Stimulated activated naive B cell treated with anti-CD40 and anti-IgM and Interleukin-4, amounts not matched to agents 10 μg/mL and 1 μg/mL and 100 μg/mL, for 72 hours (primary cell): ENCODE measurements at regions not wholly inside any gene's neighbourhood (a gene's known extent, or its start where the extent isn't known, plus 50 kb on each side); places are given as distances from the start of the nearest gene placed in this dataset.

Experiments
- ATAC-seq, 2 donors: fragments of 150-1000 bp; cut with Tn5 transposase; replicated peaks; 2 replicates each; pipeline ENCODE4 v1.10.0; 2021; ENCODE audit warnings: moderate library complexity in 1 of 2
- DNase-seq: peaks from one replicate; pipeline ENCODE4 v3.0.0; 2021
- H3K27ac Mint-ChIP-seq: one replicate; pipeline ENCODE4 v1.8.0; 2022; ENCODE audit warnings: mild to moderate bottlenecking, mixed read lengths
- H3K27me3 Mint-ChIP-seq, 2 donors: one replicate each; pipeline ENCODE4 v1.8.0; 2022; ENCODE audit warnings: mixed read lengths in 2 of 2
- H3K36me3 Mint-ChIP-seq, 2 donors: one replicate each; pipeline ENCODE4 v1.8.0; 2022; ENCODE audit warnings: mixed read lengths in 2 of 2, mild to moderate bottlenecking in 1 of 2
- H3K4me1 Mint-ChIP-seq, 2 donors: one replicate each; pipeline ENCODE4 v1.8.0; 2022; ENCODE audit warnings: mixed read lengths in 2 of 2, mild to moderate bottlenecking in 1 of 2
- H3K4me3 Mint-ChIP-seq, 2 donors: one replicate each; pipeline ENCODE4 v1.8.0; 2022; ENCODE audit warnings: mild to moderate bottlenecking in 2 of 2, mixed read lengths in 2 of 2, moderate library complexity in 1 of 2
- H3K9me3 Mint-ChIP-seq, 2 donors: one replicate each; pipeline ENCODE4 v1.8.0; 2022; ENCODE audit warnings: mixed read lengths in 2 of 2, mild to moderate bottlenecking in 1 of 2

DNA sequence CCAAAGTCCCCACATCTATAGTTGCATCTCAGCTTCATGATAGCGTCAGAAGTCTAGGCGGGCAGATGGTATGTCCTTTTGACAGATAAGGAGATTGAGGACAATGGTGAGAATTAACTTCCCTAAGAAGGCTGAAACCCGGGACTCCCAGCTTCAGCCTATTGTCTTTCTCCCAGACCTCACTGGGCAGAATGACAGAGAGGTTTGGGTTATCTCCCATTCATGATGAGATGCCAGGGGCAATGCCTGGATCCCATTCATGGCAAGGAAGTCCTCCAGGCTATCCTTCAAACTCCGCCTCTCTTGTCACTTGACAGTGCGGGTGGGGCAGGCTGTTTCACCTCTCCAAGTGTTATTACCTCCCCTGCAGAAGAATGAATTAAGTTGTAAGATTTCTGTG, 100.3 kb downstream of the IRX5 start:
- DNase-seq = no peak
- no peaks in the 10 kb centered on the region for H3K36me3 Mint-ChIP-seq
- ATAC-seq = no peak
- no peaks in the 10 kb centered on the region for H3K4me1 Mint-ChIP-seq
- no peak overlapping the region for H3K4me3 Mint-ChIP-seq
- peaks cover 0 to 5% of the 10 kb centered on the region in 2 donors for H3K27me3 Mint-ChIP-seq
- H3K9me3 Mint-ChIP-seq = peaks cover 8 to 20% of the 10 kb centered on the region in 2 donors
- no peak overlapping the region for H3K27ac Mint-ChIP-seq

DNA sequence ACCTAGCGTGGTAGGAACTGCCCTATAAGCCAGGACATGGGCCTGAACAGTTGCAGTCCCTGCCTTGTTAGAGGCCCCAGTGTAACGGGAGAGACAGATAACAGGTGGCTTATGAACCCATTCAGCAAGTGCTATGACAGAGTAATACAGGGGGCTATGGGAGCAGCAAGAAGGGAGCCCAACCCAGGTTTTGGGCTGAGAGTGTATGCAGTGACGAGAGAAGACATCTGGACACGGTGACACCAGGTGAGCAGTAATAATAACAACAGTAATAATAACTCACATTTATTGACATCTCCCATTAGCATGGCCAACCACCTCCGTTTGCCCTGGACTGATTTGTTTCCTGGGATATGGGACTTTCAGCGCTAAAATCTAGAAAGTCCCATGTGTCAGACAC, 100.8 kb downstream of the IRX5 start:
- Mint-ChIP-seq H3K27ac (no peak overlapping the region), H3K4me3 (no peak overlapping the region)

DNA sequence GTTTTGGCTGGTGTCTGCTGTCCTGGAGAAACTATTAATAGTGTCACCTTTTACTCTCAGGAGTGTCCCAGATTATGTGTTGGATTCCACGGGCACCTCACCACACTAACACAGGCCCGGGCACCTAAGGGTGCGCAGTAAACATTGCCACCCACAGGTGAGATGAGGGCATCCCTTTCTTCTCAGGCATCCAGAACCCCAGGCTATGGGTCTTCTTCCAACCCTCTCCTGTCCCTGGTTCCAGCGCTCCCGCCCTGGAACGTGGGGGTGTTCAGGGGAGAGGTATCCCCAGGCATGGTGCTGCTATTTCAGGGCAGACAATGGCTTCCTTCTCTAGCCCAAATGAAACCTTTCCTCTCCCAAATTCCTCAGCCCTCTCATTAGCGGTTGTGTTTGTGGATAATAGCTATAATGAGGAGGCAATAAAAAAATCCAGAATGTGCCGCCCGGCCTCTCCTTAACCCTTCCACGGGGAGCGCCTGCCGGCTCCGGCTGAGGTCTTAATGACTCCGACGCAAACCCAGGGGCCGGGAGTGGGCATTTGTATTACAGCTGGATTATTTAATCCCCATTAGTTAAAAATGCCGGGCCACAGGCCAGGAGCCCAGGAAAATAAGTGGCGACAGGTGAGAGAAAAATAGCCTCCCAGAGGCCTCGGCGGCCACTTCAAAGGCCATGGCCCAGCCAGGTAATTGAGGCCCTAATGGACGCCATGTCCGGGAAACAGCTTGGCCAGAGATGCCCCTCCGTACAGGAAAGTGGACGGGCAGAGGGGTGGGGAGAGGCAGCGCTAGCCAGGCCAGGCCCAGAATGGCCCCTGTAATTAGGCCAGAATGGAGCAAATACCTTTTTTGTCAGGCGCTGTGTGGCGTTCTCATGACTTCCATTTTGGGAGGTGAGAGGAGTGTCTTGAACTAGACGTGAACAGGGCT, 102.8 kb downstream of the IRX5 start:
- H3K4me3 Mint-ChIP-seq = no peak overlapping the region
- DNase-seq = no peak
- H3K27ac Mint-ChIP-seq = no peak overlapping the region
- no peaks in the 10 kb centered on the region for H3K4me1 Mint-ChIP-seq
- H3K36me3 Mint-ChIP-seq = no peaks in the 10 kb centered on the region
- peaks cover 3 to 13% of the 10 kb centered on the region in 2 donors for H3K9me3 Mint-ChIP-seq
- no peak for ATAC-seq
- H3K27me3 Mint-ChIP-seq = peaks cover 0 to 4% of the 10 kb centered on the region in 2 donors

More for the DNA sequence above, 100.8 kb downstream of the IRX5 start:
- no peaks in the 10 kb centered on the region for H3K4me1 Mint-ChIP-seq
- H3K9me3 Mint-ChIP-seq = peaks cover 5 to 15% of the 10 kb centered on the region in 2 donors
- no peaks in the 10 kb centered on the region for H3K27me3 Mint-ChIP-seq
- no peak for DNase-seq
- ATAC-seq = no peak
- no peaks in the 10 kb centered on the region for H3K36me3 Mint-ChIP-seq

DNA sequence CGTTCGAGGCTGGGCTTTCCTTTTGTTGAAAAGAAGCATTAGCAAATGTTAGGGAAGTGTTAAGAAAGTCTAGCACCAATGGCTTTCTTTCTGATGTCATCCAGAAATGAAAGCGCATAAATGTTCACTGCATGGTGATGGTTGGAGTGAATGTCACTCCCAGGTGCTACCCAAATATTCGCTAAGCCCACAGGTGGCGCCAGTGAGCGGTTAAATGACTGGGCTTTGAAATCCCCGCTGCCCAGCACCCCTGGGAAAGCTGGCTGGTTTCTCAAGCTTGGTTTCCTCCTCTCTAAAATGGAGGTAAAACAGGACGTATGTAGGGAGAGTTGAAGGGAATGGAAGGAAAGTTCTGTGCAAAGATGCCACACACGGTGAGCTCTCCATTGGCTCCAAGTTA, 104.4 kb downstream of the IRX5 start:
- Mint-ChIP-seq H3K4me3 (no peak overlapping the region), H3K9me3 (peaks cover 0 to 2% of the 10 kb centered on the region in 2 donors), H3K4me1 (no peaks in the 10 kb centered on the region), H3K27ac (no peak overlapping the region), H3K27me3 (peaks cover 0 to 7% of the 10 kb centered on the region in 2 donors), H3K36me3 (no peaks in the 10 kb centered on the region)
- ATAC-seq = peak in 1 of 2 donors; percentile 38
- no peak for DNase-seq

DNA sequence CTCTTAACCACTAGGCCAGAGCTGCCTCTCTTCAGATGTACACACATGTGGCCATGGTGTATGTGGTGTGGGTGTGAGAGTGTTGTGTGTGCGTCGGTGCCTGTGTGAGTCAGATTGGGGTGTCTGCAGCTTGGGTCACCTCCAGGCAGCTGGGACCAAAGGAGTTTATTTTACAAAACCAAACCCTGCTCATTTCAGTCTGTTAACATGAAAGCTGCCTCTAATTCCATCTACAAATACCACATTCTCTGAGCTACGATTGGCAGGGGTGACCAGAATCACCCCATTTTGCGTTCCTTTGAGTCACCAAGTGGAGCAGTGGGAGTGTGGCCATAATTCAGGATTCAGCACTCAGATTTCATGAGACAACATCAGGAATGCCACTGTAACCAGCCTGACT, 105.3 kb downstream of the IRX5 start:
- Mint-ChIP-seq H3K27ac (peak overlapping the region; percentile 75), H3K9me3 (no peaks in the 10 kb centered on the region), H3K4me3 (no peak overlapping the region), H3K27me3 (peaks cover 0 to 7% of the 10 kb centered on the region in 2 donors), H3K36me3 (no peaks in the 10 kb centered on the region), H3K4me1 (no peaks in the 10 kb centered on the region)
- DNase-seq = no peak
- no peak for ATAC-seq

DNA sequence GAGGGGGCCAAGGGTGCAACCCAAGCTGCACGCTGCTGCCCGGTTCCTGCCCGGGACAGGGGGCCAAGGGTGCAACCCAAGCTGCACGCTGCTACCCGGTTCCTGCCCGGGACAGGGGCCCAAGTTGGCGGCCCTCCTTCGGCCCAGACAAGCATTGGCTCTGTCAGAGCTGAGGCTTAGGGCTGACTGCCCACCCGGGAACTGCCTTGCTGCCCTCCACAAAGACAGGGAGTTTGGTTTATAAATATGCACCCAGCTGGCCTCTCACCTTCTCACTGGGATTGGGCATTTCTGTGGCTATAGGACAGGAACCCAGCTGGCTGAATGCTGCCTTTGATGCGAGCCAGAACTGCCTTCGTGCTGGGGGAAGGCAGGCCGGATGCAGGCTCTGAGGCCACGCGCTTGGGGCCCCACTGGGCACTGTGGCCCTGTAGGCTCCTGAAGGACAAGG, 105.7 kb downstream of the IRX5 start:
- H3K4me3 Mint-ChIP-seq = no peak overlapping the region
- H3K27me3 Mint-ChIP-seq = peaks cover 0 to 7% of the 10 kb centered on the region in 2 donors
- no peaks in the 10 kb centered on the region for H3K36me3 Mint-ChIP-seq
- H3K9me3 Mint-ChIP-seq = no peaks in the 10 kb centered on the region
- H3K4me1 Mint-ChIP-seq = no peaks in the 10 kb centered on the region
- H3K27ac Mint-ChIP-seq = no peak overlapping the region
- DNase-seq (no peak), ATAC-seq (no peak)

DNA sequence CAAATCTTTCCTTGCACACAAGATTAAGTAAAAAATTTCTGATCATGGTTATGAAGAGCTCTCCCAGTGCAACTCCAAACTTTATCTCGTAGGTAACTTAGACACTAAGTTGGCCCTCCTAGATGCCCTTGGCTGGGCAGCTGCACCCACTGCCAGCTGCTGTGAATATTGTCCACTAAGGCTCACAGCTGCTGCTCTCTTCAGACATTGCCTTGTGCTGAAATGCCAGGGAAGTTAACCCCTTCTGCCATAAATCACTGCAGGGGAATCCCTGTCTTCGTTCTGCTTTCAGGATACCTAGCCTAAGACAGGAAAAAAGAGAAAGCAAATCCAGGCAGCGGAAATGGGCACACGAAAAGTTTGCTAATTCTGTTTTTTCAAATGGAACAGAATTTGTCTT, 106.4 kb downstream of the IRX5 start:
- Mint-ChIP-seq H3K4me1 (no peaks in the 10 kb centered on the region), H3K27ac (no peak overlapping the region)
- no peak for DNase-seq

DNA sequence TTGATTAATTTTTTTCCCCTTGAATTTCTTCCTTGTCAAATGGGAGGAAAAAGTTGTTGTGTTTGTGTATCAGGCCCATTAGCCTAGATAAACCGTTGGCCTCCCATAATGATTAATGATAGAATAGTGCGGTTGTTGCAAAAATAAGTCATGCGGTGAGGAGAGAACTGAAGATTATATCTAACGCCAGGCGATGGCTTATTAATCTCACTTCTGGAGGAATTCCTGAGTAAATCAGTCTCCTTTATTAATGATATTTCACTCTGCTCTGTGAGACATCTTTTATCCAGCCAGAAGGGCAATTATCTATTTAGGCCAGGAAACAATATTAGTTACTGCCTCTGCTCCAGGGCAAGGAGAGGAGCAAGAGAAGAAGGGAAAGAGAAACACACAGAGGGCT, 107.3 kb downstream of the IRX5 start:
- Mint-ChIP-seq H3K27me3 (peaks cover 0 to 7% of the 10 kb centered on the region in 2 donors), H3K4me3 (no peak overlapping the region), H3K4me1 (no peaks in the 10 kb centered on the region), H3K27ac (no peak overlapping the region), H3K9me3 (no peaks in the 10 kb centered on the region), H3K36me3 (no peaks in the 10 kb centered on the region)
- ATAC-seq = no peak
- DNase-seq = no peak

More for the DNA sequence above, 106.4 kb downstream of the IRX5 start:
- H3K9me3 Mint-ChIP-seq = no peaks in the 10 kb centered on the region
- H3K36me3 Mint-ChIP-seq = no peaks in the 10 kb centered on the region
- H3K4me3 Mint-ChIP-seq = no peak overlapping the region
- H3K27me3 Mint-ChIP-seq = peaks cover 0 to 7% of the 10 kb centered on the region in 2 donors
- no peak for ATAC-seq

DNA sequence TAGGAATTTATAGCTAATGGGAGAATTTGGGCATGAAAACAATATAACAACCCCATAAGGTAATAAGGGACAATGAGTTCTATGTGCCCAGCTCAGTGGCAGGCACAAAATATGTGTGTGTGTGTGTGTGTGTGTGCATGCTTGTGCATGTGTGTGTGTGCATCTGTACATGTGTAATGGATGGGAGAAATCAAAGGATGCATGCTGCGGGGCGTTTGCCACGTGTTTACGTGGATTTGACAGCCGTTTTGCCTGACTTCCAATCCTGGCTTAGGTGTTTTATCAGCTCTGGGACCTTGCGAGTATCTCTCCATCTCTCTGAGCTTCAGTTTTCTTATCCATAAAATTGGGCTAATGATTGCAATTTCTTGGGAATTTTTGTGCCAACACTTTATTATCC, 108.4 kb downstream of the IRX5 start:
- Mint-ChIP-seq H3K9me3 (no peaks in the 10 kb centered on the region), H3K4me3 (no peak overlapping the region), H3K36me3 (no peaks in the 10 kb centered on the region), H3K27me3 (peaks cover 0 to 7% of the 10 kb centered on the region in 2 donors), H3K27ac (no peak overlapping the region), H3K4me1 (no peaks in the 10 kb centered on the region)
- ATAC-seq (no peak), DNase-seq (no peak)

DNA sequence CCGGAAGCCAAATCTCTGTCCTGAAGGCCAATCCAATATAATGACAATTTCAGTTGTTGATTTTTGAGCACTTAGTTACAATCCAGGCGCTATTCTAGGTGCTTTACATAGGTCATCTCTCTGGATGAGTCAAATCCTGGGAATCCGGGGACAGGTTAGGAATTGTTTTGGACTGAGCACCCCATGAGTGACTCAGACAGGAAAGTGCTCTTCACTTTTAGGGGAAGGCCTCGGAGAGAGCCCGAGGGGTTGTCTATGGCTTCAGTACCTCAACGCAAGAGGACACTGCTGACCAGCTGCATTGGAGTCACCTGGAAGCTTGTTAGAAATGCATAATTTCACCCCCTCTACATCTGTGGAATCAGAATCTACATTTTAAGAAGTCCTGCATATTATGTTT, 108.8 kb downstream of the IRX5 start:
- peaks cover 0 to 7% of the 10 kb centered on the region in 2 donors for H3K27me3 Mint-ChIP-seq
- H3K36me3 Mint-ChIP-seq = no peaks in the 10 kb centered on the region
- no peaks in the 10 kb centered on the region for H3K9me3 Mint-ChIP-seq
- ATAC-seq (no peak), DNase-seq (no peak)
- no peak overlapping the region for H3K27ac Mint-ChIP-seq
- no peak overlapping the region for H3K4me3 Mint-ChIP-seq
- no peaks in the 10 kb centered on the region for H3K4me1 Mint-ChIP-seq

DNA sequence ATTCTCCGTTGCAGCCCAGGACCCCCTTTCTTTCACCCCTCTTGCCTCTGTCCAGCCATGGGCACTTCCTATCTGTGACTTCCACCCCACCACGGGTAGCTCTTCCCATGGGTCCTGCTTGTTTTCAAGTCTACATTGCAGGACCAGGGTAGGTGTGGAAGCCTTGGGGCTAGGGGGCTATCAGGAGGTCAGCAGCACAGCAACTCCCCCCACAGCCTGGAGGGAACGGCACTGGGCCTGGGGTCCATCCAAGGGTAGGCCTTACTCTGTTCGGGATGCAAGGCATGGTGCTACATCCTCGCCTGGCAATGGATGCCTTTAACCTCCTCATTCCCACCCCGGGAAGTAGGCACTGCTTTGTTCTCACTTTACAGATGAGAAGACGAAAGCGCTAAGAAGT, 109.3 kb downstream of the IRX5 start:
- ATAC-seq (no peak), DNase-seq (no peak)
- Mint-ChIP-seq H3K27ac (no peak overlapping the region), H3K9me3 (no peaks in the 10 kb centered on the region), H3K4me3 (no peak overlapping the region), H3K4me1 (no peaks in the 10 kb centered on the region), H3K36me3 (no peaks in the 10 kb centered on the region), H3K27me3 (peaks cover 0 to 7% of the 10 kb centered on the region in 2 donors)

DNA sequence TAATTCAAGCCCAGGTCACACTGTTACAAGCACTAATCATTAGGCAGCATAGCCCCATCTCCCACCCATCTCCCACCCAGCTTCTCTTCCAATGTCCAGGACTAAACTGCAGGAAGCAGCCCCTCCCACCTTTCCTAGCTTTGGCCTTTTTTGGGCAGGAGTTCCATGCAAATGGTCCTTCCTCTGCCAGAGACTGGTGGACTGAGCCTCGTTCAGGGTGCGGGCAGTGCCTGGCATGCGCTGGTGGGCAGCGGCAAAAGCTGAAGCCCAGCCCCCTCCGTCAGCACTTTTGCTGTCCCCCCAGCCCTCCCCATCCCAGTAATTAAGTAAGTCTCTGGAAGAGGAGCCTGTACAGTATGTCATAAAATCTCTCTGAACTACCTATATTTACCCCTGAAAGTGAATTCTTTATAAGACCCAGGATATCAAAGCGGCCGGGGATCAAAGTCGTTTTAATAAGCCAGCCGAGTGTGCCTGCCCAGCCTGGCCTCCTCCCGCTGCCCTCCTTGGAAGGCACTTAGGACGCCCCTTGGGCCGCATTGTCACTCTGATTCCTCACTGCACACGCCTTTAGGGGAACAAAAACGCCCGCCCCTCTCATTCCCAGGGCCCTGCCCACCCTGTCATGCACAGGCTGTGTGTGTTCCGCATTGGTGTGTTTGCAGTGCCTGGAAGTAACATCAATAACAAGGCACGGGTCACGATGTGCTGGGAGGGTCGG, 109.9 kb downstream of the IRX5 start:
- DNase-seq (no peak), ATAC-seq (no peak)
- Mint-ChIP-seq H3K9me3 (no peaks in the 10 kb centered on the region), H3K36me3 (no peaks in the 10 kb centered on the region), H3K27me3 (peaks cover 0 to 7% of the 10 kb centered on the region in 2 donors), H3K4me1 (no peaks in the 10 kb centered on the region), H3K27ac (no peak overlapping the region), H3K4me3 (no peak overlapping the region)

DNA sequence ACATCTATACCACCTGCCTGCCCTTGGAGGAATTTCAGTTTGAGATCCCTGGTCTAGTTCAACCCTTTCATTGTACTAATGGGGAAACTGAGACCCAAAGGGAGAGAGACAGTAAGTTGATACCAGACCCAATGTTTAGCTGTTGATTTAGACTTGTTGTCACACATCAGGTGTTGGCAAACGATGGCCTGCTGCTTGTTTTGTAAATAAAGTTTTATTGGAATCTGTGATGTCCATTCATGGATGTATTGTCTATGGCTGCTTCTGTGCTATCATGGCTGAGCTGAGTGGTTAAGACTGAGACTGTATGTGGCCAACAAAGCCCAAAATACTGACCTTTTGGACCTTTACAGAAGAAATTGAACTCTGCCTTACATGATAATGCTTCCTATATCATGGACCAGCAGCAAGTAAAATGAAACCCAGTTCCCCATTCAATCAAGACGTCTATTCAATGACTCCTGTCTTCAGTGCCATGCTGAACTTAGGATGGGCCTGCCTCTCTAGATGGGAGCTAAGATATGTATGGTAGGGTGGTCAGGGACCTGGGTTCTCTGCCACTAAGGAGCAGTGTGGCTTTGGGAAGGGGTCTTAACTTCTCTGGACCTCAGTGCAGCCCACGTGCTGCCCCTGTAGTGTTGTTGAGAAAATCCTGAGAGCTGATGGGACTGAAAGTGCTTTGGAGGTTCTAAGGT, 111.0 kb downstream of the IRX5 start:
- peaks cover 0 to 9% of the 10 kb centered on the region in 2 donors for H3K27me3 Mint-ChIP-seq
- H3K27ac Mint-ChIP-seq = no peak overlapping the region
- ATAC-seq (no peak), DNase-seq (no peak)
- no peaks in the 10 kb centered on the region for H3K9me3 Mint-ChIP-seq
- no peak overlapping the region for H3K4me3 Mint-ChIP-seq
- H3K4me1 Mint-ChIP-seq = no peaks in the 10 kb centered on the region
- H3K36me3 Mint-ChIP-seq = no peaks in the 10 kb centered on the region
